KBM-7 (cell line): ENCODE measurements at regions not wholly inside any gene's neighbourhood (a gene's known extent, or its start where the extent isn't known, plus 50 kb on each side); places are given as distances from the start of the nearest gene placed in this dataset.
"Not testable (repeated sequence)": the region's sequence is repeated elsewhere in the genome, so short reads cannot be mapped to it uniquely, and the experiment has no call there.

Experiments
- DNase-seq: peaks from one replicate; pipeline ENCODE4 v3.0.0-alpha.2; 2015
- in situ Hi-C: fragments of 300-500 bp; cut with MboI; formaldehyde crosslinking; loops from 2 replicates; pipeline ENCODE4 v1.14.3; 2020; ENCODE audit warnings: low sequenced_read_pairs, low pct_unique_long_range_greater_than_20kb, mixed read lengths

DNA sequence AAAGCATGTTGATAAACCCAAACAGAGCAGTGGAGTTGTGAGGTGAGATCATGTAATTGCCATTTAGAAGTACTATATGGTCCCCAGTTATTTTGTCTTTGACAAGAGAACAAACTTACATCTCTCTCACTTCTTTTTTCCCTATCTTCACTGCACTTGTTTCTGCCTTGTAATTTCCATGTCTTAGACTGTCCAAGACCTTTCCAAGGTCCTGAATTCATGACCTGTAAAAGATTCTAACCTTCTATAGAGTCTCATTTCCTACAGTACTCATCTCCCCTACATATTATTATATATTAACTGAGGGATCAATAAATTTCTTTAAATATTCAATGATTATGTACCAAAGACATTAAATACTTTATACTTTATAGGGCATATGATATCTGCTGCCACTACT lies 295.3 kb upstream of the KIF2B start:
- no peak for DNase-seq
- in situ Hi-C loops = no loop called here

DNA sequence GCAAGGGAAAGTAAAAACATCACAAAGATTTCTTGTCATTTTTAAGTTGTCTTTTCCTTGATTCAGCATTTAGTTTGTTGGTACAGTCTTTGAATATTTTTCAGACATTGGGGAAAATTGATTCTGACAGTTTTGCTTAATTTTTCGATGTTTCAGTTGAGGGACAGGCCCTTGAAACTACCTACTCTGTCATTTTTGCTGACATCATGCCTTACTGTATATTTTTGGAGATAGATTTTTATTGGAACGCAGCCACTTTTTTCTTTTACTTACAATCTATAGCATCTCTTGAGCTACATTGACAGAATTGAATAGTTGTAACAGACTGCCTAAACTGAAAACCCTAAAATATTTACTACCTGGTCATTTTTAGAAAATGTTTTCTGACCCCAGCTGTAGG lies 297.1 kb upstream of the KIF2B start:
- no peak for DNase-seq
- in situ Hi-C loops = no loop called here

DNA sequence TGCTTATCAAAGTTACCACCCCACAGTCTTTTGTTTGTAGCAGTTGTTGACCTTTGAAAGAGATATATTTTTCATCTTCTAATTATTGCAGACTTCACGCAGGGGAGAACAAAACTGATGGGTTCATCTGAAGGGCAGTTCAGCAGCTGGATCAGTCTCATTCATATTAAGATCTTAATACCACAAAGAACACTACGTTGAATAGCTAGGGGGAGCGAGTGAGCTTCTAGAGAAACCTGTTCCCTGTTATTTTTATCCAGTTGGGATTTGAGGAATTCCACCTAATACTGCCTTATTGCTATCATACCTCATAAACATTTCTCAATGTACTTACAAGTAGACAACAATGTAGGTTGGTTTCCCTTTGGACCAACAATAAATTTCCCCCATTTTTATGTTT lies 306.1 kb upstream of the KIF2B start:
- peak; percentile 1 for DNase-seq
- in situ Hi-C loops = no loop called here

DNA sequence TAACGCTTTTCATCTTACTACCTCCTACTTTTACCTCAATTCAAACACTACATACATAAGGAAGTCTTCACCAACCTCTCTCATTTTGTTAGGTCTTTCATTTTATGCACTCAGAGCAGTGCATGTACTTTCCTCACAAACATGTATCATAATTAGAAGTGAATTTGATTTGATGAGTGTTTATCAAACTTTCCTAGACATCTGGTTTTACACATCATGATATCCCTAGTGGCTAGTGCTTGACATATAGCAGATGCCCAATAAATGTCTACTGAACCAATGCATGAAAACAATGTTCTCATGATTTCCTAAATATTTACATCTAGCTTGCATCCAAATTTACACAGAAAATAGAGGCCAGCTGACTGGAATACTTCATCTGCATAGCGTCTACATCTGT lies 323.4 kb upstream of the KIF2B start:
- DNase-seq = no peak
- in situ Hi-C loops = no loop called here

DNA sequence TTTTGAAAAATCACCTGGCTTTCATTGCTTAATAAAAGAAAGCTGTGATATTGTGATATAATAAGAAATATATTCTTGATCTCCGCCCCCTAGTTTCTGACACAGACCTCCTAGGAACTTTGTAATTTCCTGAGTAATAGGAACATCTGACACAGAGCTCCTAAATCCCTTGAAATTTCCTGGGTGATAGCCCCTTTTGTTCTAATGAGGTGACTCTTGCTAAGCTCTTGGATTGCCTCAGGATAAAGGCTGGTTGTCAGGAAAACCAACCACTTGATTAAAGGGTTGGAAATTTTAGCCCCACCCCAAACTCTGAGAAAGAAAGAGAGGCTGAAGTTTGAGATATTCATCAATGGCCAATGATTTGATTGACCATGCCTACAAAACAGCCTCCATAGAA lies 326.4 kb upstream of the KIF2B start:
- no peak for DNase-seq
- in situ Hi-C loops = no loop called here

DNA sequence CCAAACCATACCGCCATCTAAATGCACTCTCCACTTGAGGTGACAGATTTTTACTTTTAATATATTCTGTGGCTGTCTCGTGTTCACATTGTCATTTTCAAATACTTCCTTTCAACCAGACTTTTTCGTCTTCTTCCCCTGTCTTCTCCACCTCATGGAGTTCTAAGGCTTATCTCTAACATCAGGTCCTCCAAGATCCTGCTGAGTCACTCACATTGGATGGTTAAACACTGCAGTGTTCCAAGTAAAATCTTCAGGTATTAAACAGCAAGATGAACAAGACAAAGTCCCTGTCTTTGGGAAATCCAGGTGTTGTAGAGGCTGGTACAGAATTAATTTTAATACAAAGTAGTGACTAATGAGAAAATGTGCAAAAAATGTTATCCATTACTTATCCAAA lies 330.2 kb upstream of the KIF2B start:
- DNase-seq = no peak
- in situ Hi-C loops = no loop called here

DNA sequence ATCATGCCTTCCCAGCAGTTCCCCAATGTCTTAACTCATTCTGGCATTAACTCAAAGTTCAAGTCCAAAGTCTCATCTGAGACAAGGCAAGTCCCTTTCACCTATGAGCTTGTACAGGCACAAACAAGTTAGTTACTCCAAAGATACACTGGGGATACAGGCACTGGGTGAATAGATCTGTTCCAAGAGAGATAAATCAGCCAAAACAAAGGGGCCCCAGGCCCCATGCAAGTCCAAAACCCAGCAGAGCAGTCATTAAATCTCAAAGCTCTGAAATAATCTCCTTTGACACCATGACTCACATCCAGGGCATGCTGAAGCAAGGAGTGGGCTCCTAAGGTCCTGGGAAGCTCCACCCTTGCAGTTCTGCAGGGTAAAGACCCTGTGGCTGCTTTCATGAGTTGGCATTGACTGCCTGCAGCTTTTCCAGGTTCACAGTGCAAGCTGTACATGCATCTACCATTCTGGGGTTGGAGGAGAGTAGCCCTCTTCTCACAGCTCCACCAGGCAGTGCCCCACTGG lies 332.2 kb upstream of the KIF2B start:
- DNase-seq = no peak
- in situ Hi-C loops = no loop called here

DNA sequence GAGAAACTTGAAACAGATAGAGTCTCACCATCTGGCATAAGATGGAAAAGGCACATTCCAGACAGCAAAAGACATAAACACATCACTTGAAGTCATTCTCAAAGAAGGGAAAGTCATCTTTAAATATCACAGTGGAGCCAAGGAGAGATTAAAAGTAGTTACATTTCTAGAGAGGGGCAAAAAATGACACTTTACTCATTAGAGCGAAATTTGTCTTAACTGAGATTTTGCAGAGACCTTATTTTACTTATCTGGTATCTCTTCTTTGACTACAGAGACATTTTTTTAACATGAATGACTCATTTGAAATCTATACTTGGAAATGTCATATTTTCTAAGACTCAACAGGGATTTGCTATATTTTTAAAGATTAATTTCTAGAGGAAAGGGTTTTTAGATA lies 339.0 kb upstream of the KIF2B start:
- DNase-seq = no peak
- in situ Hi-C loops = no loop called here

DNA sequence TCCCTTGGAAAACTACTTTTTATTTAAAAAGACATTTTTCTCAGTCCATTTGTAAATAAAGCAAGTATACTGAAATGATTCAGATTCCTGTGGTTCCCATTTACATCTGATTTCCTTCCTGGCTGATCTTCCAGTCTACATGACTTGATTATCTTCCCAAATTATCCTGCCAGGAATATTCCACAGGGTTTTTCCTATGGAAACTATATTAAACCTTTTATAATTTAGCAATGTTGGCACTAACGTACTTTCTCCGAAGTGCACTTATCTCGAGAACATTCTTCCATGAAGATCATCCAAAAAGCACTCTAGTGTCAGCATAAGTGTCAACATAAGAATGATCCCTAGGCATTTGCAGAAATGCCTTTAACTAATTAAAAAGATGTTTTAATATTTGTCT lies 347.7 kb upstream of the KIF2B start:
- no peak for DNase-seq
- in situ Hi-C loops = no loop called here

DNA sequence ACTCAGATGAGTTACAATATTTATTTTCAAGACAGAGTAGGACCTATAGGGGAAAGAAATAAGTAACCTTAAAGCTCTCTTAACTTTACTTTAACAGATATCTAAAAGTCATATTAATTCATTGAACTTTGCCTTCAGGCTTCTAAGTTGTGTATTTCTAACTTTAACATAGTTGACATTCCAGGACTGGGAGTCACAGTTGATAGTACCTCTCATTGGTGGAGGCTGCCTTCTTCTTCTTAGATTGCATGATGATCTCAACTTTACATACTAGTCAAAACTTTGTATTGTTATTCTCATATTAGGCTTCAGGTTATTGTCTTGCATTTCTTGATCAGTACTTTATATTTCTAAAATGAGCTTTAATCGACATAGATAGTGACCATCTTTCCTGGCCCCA lies 350.1 kb upstream of the KIF2B start:
- in situ Hi-C loops = no loop called here
- no peak for DNase-seq

DNA sequence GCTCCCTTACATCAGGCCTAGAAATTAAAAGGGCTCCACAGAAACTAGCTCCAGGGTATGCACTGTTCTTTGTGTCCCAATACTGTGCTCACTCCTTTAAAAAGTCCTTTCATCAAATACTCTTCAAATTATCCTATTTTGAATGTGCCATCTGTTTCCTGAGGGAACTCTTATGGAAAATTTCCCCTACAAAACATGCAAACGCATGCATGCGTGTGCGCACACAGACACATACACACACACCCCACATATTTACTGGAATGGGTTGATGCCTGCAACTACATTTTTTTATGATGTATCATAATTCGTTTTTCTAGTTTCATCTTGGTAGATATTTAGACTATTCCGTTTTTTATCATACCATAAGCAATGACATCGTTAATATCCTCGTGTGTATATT lies 351.2 kb upstream of the KIF2B start:
- in situ Hi-C loops = no loop called here
- DNase-seq = no peak

DNA sequence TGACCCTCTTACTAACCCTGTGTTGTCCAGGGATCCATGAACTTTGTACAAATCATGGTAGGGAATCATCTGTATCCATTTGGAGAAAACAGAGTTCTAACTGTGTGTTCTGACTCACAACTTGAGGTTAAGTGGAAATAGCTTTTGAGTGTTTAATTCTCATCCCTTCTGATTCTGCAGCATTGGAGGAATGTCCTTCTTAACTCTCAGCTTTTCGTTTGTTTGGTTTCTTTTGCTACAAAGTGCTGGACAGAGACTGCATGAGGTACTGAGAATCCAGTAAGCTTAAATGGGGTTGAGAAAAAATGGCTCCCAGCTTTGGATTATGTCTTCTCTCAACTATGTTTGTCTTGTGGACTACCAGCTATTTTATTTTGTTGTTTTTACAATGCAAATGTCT lies 352.1 kb upstream of the KIF2B start:
- no peak for DNase-seq
- in situ Hi-C loops = no loop called here

DNA sequence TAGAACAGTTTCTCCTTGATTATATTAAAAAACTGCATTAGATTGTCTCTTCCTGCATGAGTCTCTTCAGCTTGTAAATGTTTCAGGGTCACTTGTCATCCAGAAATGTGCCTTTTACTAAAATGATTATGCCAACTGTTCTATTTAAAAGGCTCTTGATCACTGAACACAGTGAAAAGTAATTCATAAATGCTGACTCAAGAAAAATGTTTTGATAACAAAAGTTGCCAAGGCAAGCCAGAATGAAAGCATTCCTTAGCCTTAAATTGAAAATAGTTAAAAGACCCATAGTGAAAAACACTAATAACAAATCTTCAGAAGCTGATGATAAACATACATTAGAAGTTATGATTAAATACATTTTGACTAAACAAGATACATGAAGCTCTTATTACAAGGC lies 356.0 kb upstream of the KIF2B start:
- in situ Hi-C loops = no loop called here
- no peak for DNase-seq

DNA sequence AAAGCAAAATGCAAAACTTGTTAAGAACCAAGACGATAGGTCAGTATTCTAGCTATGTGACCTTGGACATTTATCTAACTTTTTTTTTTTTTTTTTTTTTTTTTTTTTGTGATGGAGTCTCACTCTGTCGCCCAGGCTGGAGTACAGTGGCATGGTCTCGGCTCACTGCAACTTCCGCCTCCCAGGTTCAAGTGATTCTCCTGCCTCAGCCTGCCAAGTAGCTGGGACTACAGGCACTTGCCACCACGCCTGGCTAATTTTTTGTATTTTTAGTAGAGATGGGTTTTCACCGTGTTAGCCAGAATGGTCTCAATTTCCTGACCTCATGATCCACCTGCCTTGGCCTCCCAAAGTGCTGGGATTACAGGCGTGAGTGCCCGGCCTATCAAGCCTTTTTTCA lies 358.3 kb upstream of the KIF2B start:
- in situ Hi-C loops = not testable (repeated sequence)

DNA sequence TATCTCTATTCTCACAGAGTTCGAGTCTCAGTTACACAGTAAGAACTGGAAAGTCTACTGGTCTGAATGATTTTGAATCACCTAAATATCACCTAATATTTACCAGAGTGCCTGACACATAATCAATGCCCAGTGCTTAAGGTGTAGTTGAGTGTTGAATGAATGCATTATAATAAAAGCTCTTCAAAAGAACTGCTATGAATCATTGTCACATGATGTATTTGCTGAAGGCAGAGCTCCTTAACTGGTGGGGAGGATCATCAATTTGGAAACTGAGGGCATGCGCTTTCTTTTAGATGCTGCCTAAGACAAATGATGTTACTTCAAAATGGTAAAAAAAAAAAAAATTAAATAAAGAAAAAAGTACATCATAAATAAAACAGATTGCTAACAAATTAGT lies 359.4 kb upstream of the KIF2B start:
- in situ Hi-C loops = no loop called here

More for the DNA sequence above, 358.3 kb upstream of the KIF2B start:
- not testable (repeated sequence) for DNase-seq

DNA sequence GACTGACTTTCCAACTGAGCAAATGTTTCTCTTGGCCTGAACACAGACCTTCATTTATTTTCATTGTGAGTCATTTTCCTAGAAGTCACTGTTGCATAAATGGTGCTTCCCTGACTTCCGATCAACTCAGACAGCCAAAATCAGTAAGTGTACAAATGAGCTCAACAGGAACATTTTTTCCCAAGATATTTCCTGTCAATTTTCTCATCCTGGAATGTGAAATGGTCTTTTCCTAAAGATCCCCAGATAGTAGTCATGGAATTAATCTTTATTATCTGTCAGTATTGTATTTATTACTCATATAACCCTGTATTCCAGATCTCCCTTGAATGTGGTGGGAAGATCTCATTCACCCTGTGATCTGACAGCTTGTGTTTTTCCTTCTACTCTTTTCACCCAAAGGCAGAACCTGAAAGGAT lies 360.3 kb upstream of the KIF2B start:
- DNase-seq = no peak
- in situ Hi-C loops = no loop called here

More for the DNA sequence above, 359.4 kb upstream of the KIF2B start:
- DNase-seq = no peak

DNA sequence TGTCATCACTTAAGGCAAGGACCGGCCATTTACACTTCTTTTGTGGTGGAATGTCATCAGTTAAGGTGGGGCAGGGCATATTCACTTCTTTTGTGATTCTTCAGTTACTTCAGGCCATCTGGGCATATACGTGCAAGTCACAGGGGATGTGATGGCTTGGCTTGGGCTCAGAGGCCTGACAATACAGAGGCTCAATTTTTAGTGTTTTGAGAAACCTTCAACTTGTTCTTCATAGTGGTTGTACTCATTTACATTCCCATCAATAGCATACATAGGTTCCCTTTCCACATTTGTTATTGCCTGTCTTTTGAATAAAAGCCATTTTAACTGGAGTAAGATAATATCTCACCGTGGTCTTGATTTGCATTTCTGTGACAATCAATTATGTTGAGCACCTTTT lies 366.8 kb upstream of the KIF2B start:
- DNase-seq, in situ Hi-C loops: not testable (repeated sequence)

DNA sequence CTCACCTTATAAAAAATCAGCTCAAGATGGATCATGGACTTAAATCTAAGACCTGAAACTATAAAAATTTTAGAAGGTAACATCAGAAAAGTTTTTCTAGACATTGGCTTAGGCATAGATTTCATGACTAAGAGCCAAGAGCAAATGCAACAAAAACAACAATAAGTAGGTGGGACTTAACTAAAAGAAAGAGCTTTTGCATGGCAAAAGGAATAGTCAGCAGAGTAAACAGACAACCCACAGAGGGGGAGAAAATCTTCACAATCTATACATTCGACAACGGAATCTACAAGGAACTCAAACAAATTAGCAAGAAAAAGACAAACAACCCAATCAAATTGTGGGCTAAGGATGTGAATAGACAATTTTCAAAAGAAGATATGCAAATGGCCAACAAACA lies 368.4 kb upstream of the KIF2B start:
- no peak for DNase-seq
- in situ Hi-C loops = no loop called here

DNA sequence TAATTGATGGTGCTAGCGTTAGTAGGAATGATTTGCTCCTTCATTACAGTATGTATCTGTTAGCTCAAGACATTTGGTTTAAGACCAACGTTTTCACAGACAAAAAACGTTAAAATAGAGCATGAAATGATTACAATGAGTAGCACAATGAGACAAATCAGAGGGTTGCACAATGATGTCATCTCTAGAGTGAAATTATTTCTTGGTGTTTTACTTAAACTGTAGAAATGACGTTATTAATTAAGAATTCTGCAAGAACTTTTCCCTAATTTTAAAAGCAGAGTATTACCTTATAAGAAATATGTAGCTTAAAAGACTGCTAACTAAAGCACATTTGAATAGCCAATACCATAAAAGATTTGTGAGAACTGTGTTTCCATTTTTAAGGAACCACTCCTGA lies 373.4 kb upstream of the KIF2B start:
- in situ Hi-C loops = no loop called here
- no peak for DNase-seq

DNA sequence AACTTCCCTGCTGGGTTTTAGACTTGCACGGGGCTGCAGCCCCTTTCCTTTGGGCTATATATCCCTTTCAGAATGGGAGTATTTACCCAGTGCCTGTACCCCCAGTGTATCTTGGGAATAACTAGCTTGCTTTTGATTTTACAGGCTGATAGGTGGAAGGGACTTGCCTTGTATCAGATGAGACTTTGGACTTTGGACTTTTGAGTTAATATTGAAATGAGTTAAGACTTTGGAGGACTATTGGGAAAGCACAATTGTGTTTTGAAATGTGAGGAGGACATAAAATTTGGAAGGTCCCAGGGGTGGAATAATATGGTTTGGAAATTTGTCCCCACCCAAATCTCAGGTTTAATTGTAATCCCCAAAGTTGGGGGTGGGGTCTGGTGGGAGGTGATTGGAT lies 393.8 kb upstream of the KIF2B start:
- DNase-seq = no peak
- in situ Hi-C loops = no loop called here

DNA sequence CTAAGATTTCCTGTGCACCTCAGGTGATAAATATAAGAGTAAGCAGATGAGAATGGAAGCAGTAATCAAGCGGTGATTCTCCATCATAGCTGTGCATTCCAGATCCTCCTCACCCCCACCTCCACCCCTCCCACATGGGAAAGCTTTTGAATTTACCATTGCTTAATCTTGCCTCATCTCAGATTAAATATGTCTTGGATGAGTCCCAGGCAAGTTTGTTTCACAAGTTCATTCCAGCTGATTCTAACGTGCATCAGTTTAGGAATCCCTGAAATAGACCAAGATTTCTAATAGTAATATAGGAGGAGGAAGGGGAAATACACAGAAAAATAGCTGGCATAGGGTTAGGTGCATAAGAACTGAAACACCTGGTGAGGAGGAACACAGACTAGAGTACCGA lies 396.2 kb upstream of the KIF2B start:
- in situ Hi-C loops = no loop called here
- no peak for DNase-seq

DNA sequence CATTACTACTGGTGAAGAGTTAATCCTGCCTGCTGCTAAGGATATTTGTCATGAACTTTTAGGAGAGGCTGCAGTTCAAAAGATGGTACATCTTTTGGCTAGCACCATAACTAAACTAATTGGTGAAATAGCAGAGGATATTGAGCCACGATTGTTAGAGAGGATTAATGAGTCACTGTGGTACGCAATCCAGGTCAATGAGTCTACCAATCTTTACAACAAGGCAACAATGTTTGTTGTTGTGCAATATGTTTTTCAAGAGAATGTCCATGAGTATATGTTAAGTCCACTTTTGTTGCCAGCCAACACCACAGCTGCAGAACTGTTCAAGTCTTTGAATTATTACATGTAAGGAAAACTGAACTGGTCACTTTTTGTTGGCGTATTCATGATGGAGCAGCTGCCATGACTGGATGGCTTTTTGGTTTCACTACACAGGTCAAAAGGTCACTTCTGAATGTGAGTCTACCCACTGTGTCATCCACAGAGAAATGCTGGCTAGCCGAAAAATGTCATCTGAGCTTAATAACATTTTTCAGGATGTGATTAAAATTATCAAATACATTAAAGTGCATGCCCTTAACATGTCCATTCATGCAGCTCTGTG lies 402.6 kb upstream of the KIF2B start:
- DNase-seq = no peak

More for the DNA sequence above, 402.6 kb upstream of the KIF2B start:
- in situ Hi-C loops = no loop called here
